Osteocyte (in vitro differentiated cells): ENCODE measurements at regions not wholly inside any gene's neighbourhood (a gene's known extent, or its start where the extent isn't known, plus 50 kb on each side); places are given as distances from the start of the nearest gene placed in this dataset.

Experiments used
- DNase-seq: peaks from one replicate; pipeline ENCODE4 v3.0.0; 2021; ENCODE audit warnings: mixed read lengths; ENCODE audit not compliant: unreplicated experiment; ENCODE audit errors: extremely low spot score
- H3K27ac Mint-ChIP-seq: one replicate; pipeline ENCODE4 v1.8.0; 2021; ENCODE audit warnings: mild to moderate bottlenecking, mixed read lengths; ENCODE audit not compliant: unreplicated experiment
- H3K27me3 Mint-ChIP-seq: one replicate; pipeline ENCODE4 v1.8.0; 2021; ENCODE audit warnings: mixed read lengths; ENCODE audit not compliant: unreplicated experiment
- H3K36me3 Mint-ChIP-seq: one replicate; pipeline ENCODE4 v1.8.0; 2021; ENCODE audit warnings: mixed read lengths; ENCODE audit not compliant: unreplicated experiment
- H3K4me1 Mint-ChIP-seq: one replicate; pipeline ENCODE4 v1.8.0; 2021; ENCODE audit warnings: mixed read lengths; ENCODE audit not compliant: unreplicated experiment
- H3K4me3 Mint-ChIP-seq: one replicate; pipeline ENCODE4 v1.8.0; 2021; ENCODE audit warnings: mild to moderate bottlenecking, moderate library complexity, mixed read lengths; ENCODE audit not compliant: unreplicated experiment
- H3K9me3 Mint-ChIP-seq: one replicate; pipeline ENCODE4 v1.8.0; 2021; ENCODE audit warnings: mixed read lengths; ENCODE audit not compliant: unreplicated experiment
- CTCF ChIP-seq: fragments of 200-600 bp; sonication (generic); IDR thresholded peaks from 2 replicates; pipeline ENCODE4 v1.5.0; 2021; ENCODE audit warnings: antibody characterized with exemption, mild to moderate bottlenecking, moderate library complexity

GRCh38 chr5:4156153-4156552, 560.5 kb downstream of the IRX1 start:
- no peaks in the 10 kb centered on the region for H3K36me3 Mint-ChIP-seq
- no peak overlapping the region for H3K27ac Mint-ChIP-seq
- no peak for TF ChIP-seq CTCF
- no peaks in the 10 kb centered on the region for H3K27me3 Mint-ChIP-seq
- no peaks in the 10 kb centered on the region for H3K4me1 Mint-ChIP-seq
- peaks cover 35% of the 10 kb centered on the region for H3K9me3 Mint-ChIP-seq
- H3K4me3 Mint-ChIP-seq = no peak overlapping the region
- no peak for DNase-seq

- no peak overlapping the region for H3K27ac Mint-ChIP-seq
- TF ChIP-seq CTCF = no peak
- no peak for DNase-seq
- no peaks in the 10 kb centered on the region for H3K4me1 Mint-ChIP-seq
- H3K9me3 Mint-ChIP-seq = peaks cover 37% of the 10 kb centered on the region
- no peaks in the 10 kb centered on the region for H3K27me3 Mint-ChIP-seq
- no peak overlapping the region for H3K4me3 Mint-ChIP-seq
- no peaks in the 10 kb centered on the region for H3K36me3 Mint-ChIP-seq
These were observed 561.3 kb downstream of the IRX1 start for GRCh38 chr5:4156889-4157288.

- Mint-ChIP-seq H3K27ac (no peak overlapping the region), H3K9me3 (peaks cover 34% of the 10 kb centered on the region), H3K36me3 (no peaks in the 10 kb centered on the region), H3K4me1 (no peaks in the 10 kb centered on the region), H3K27me3 (no peaks in the 10 kb centered on the region), H3K4me3 (no peak overlapping the region)
- DNase-seq = no peak
- no peak for TF ChIP-seq CTCF
These were observed 563.3 kb downstream of the IRX1 start for GRCh38 chr5:4158750-4159447.

GRCh38 chr5:4159681-4160080, 564.0 kb downstream of the IRX1 start:
- no peak for DNase-seq
- no peak for TF ChIP-seq CTCF
- Mint-ChIP-seq H3K36me3 (no peaks in the 10 kb centered on the region), H3K27ac (no peak overlapping the region), H3K9me3 (peaks cover 32% of the 10 kb centered on the region), H3K27me3 (no peaks in the 10 kb centered on the region), H3K4me3 (no peak overlapping the region), H3K4me1 (no peaks in the 10 kb centered on the region)

- Mint-ChIP-seq H3K36me3 (no peaks in the 10 kb centered on the region), H3K27ac (no peak overlapping the region), H3K4me3 (no peak overlapping the region), H3K27me3 (no peaks in the 10 kb centered on the region), H3K4me1 (no peaks in the 10 kb centered on the region), H3K9me3 (peaks cover 33% of the 10 kb centered on the region)
- DNase-seq = no peak
- no peak for TF ChIP-seq CTCF
These were observed 568.5 kb downstream of the IRX1 start for GRCh38 chr5:4164167-4164566.
